ENCODE measurements at regions not wholly inside any gene's neighbourhood (a gene's known extent, or its start where the extent isn't known, plus 50 kb on each side); places are given as distances from the start of the nearest gene placed in this dataset.
"Not testable (repeated sequence)": the region's sequence is repeated elsewhere in the genome, so short reads cannot be mapped to it uniquely, and the experiment has no call there.

- Histone ChIP-seq H3K36me3 (ENCODE audit: control insufficient read depth, insufficient read depth, low read length) (no peaks in the 10 kb centered on the region), H3K27ac (ENCODE audit: low read length) (no peak overlapping the region), H3K27me3 (ENCODE audit: control insufficient read depth, insufficient read depth, low read length) (no peaks in the 10 kb centered on the region; the same call in 1 of the 2 replicates), H3K4me3 (ENCODE audit: low read depth in 2 of 2, low read length in 2 of 2) (no peak overlapping the region), H3K4me1 (ENCODE audit: control insufficient read depth, insufficient read depth, low read length) (no peaks in the 10 kb centered on the region), H3K9me3 (ENCODE audit: control insufficient read depth, insufficient read depth, low read depth, low read length) (no peaks in the 10 kb centered on the region)
- TF ChIP-seq POLR2AphosphoS5 (IDR thresholded peaks at IDR 0.05; ENCODE audit: low read depth, low read length) (no peak), CTCF (IDR thresholded peaks at IDR 0.05) (no peak), TCF7L2 (IDR thresholded peaks at IDR 0.05; ENCODE audit: low read depth, low read length) (no peak), SIN3A (IDR thresholded peaks at IDR 0.05; ENCODE audit: borderline replicate concordance, insufficient read depth, low read depth, low read length) (no peak), REST (IDR thresholded peaks at IDR 0.05; ENCODE audit: insufficient read depth in 1 of 2, low read depth in 2 of 2, low read length in 1 of 2) (no peak)
- no TSS peak for BruUV-seq (replicated peaks)
- intact Hi-C loops (cut with micrococcal nuclease; ENCODE audit: unreplicated experiment) (no loop called here), in situ Hi-C loops (cut with HindIII; ENCODE audit: low pct_unique_long_range_greater_than_20kb, low sequenced_read_pairs) (no loop called here)
- no peak for ATAC-seq
- DNase-seq (ENCODE audit: low read depth, low spot score), result no peak
- POLR2A ChIA-PET, result no interaction called here
- CTCF ChIA-PET, result no interaction called here
These were observed 97.2 kb downstream of the KDR start for GRCh38 chr4:55028196-55028595.

GRCh38 chr4:55027596-55027995, 97.8 kb downstream of the KDR start:
- H3K27me3 ChIP-seq (ENCODE audit: control insufficient read depth, insufficient read depth, low read length), result no peaks in the 10 kb centered on the region; the same call in 1 of the 2 replicates
- no peak for TF ChIP-seq REST (IDR thresholded peaks at IDR 0.05; ENCODE audit: insufficient read depth in 1 of 2, low read depth in 2 of 2, low read length in 1 of 2)
- no peak for TF ChIP-seq CTCF (IDR thresholded peaks at IDR 0.05)
- TF ChIP-seq SIN3A (IDR thresholded peaks at IDR 0.05; ENCODE audit: borderline replicate concordance, insufficient read depth, low read depth, low read length), result no peak
- no peak for TF ChIP-seq POLR2AphosphoS5 (IDR thresholded peaks at IDR 0.05; ENCODE audit: low read depth, low read length)
- TF ChIP-seq TCF7L2 (IDR thresholded peaks at IDR 0.05; ENCODE audit: low read depth, low read length), result no peak
- H3K4me3 ChIP-seq (ENCODE audit: low read depth in 2 of 2, low read length in 2 of 2), result no peak overlapping the region
- H3K36me3 ChIP-seq (ENCODE audit: control insufficient read depth, insufficient read depth, low read length), result no peaks in the 10 kb centered on the region
- intact Hi-C loops (cut with micrococcal nuclease; ENCODE audit: unreplicated experiment) (no loop called here), in situ Hi-C loops (cut with HindIII; ENCODE audit: low pct_unique_long_range_greater_than_20kb, low sequenced_read_pairs) (no loop called here)
- H3K9me3 ChIP-seq (ENCODE audit: control insufficient read depth, insufficient read depth, low read depth, low read length), result no peaks in the 10 kb centered on the region
- DNase-seq (ENCODE audit: low read depth, low spot score) (no peak), ATAC-seq (no peak)
- no peaks in the 10 kb centered on the region for H3K4me1 ChIP-seq (ENCODE audit: control insufficient read depth, insufficient read depth, low read length)
- BruUV-seq (replicated peaks), result no TSS peak
- POLR2A ChIA-PET, result no interaction called here
- CTCF ChIA-PET, result interaction anchor here (0.7 kb wide), 1 partner anchor 643 kb away, joined by 6 read pairs; no protein-coding TSS in a partner anchor
- H3K27ac ChIP-seq (ENCODE audit: low read length), result no peak overlapping the region

GRCh38 chr4:55025456-55025855, 99.9 kb downstream of the KDR start:
- in situ Hi-C loops (cut with HindIII; ENCODE audit: low pct_unique_long_range_greater_than_20kb, low sequenced_read_pairs); H3K4me1 ChIP-seq (ENCODE audit: control insufficient read depth, insufficient read depth, low read length); POLR2A ChIA-PET; DNase-seq (ENCODE audit: low read depth, low spot score); H3K4me3 ChIP-seq (ENCODE audit: low read depth in 2 of 2, low read length in 2 of 2); H3K27me3 ChIP-seq (ENCODE audit: control insufficient read depth, insufficient read depth, low read length); H3K36me3 ChIP-seq (ENCODE audit: control insufficient read depth, insufficient read depth, low read length); H3K27ac ChIP-seq (ENCODE audit: low read length); ATAC-seq; intact Hi-C loops (cut with micrococcal nuclease; ENCODE audit: unreplicated experiment); CTCF ChIA-PET; BruUV-seq (replicated peaks); H3K9me3 ChIP-seq (ENCODE audit: control insufficient read depth, insufficient read depth, low read depth, low read length): not testable (repeated sequence)

Data from Panc1 (cell line).